ENCODE measurements at regions not wholly inside any gene's neighbourhood (a gene's known extent, or its start where the extent isn't known, plus 50 kb on each side); places are given as distances from the start of the nearest gene placed in this dataset.

GRCh38 chr2:16818203-16818556, 152.5 kb upstream of the CYRIA start:
- no peaks in the 10 kb centered on the region for H3K4me1 Mint-ChIP-seq (ENCODE audit: low read depth)
- POLR2A ChIA-PET: no interaction called here
- no peak overlapping the region for H3K4me3 Mint-ChIP-seq
- H3K27ac Mint-ChIP-seq: no peak overlapping the region
- CTCF ChIA-PET: no interaction called here
- Histone ChIP-seq H3K4me3 (ENCODE audit: low read length) (no peak overlapping the region), H3K36me3 (ENCODE audit: insufficient read depth, low read length) (no peaks in the 10 kb centered on the region), H3K4me1 (ENCODE audit: insufficient read depth, low read length) (no peaks in the 10 kb centered on the region), H3K9me3 (ENCODE audit: control insufficient read depth in 1 of 2, insufficient read depth in 1 of 2, low read length in 2 of 2) (no peaks in the 10 kb centered on the region), H3K27ac (ENCODE audit: low read depth in 1 of 2, low read length in 2 of 2) (no peak overlapping the region), H3K27me3 (ENCODE audit: control insufficient read depth in 1 of 2, insufficient read depth in 2 of 2, low read length in 2 of 2) (no peaks in the 10 kb centered on the region)
- TF ChIP-seq CTCF (IDR thresholded peaks at IDR 0.05): no peak
- H3K36me3 Mint-ChIP-seq (ENCODE audit: low read depth): no peaks in the 10 kb centered on the region
- no peak for DNase-seq
- H3K27me3 Mint-ChIP-seq: no peaks in the 10 kb centered on the region
- no peak for ATAC-seq (ENCODE audit: poor library complexity)
- intact Hi-C loops (cut with DNase I, micrococcal nuclease): no loop called here
- H3K9me3 Mint-ChIP-seq: no peaks in the 10 kb centered on the region

- Mint-ChIP-seq H3K9me3 (no peaks in the 10 kb centered on the region), H3K36me3 (ENCODE audit: low read depth) (no peaks in the 10 kb centered on the region), H3K27me3 (no peaks in the 10 kb centered on the region), H3K4me1 (ENCODE audit: low read depth) (no peaks in the 10 kb centered on the region), H3K4me3 (no peak overlapping the region), H3K27ac (no peak overlapping the region)
- TF ChIP-seq CTCF (IDR thresholded peaks at IDR 0.05): no peak
- Histone ChIP-seq H3K4me1 (ENCODE audit: insufficient read depth, low read length) (no peaks in the 10 kb centered on the region), H3K27me3 (ENCODE audit: control insufficient read depth in 1 of 2, insufficient read depth in 2 of 2, low read length in 2 of 2) (no peaks in the 10 kb centered on the region), H3K36me3 (ENCODE audit: insufficient read depth, low read length) (no peaks in the 10 kb centered on the region), H3K27ac (ENCODE audit: low read depth in 1 of 2, low read length in 2 of 2) (no peak overlapping the region), H3K4me3 (ENCODE audit: low read length) (no peak overlapping the region), H3K9me3 (ENCODE audit: control insufficient read depth in 1 of 2, insufficient read depth in 1 of 2, low read length in 2 of 2) (no peaks in the 10 kb centered on the region)
- ATAC-seq (ENCODE audit: poor library complexity) (no peak), DNase-seq (no peak)
- POLR2A ChIA-PET: no interaction called here
- CTCF ChIA-PET: no interaction called here
- intact Hi-C loops (cut with DNase I, micrococcal nuclease): no loop called here
Observed at GRCh38 chr2:16817305-16818202, 151.9 kb upstream of the CYRIA start.

- Histone ChIP-seq H3K9me3 (ENCODE audit: control insufficient read depth in 1 of 2, insufficient read depth in 1 of 2, low read length in 2 of 2) (no peaks in the 10 kb centered on the region), H3K27me3 (ENCODE audit: control insufficient read depth in 1 of 2, insufficient read depth in 2 of 2, low read length in 2 of 2) (no peaks in the 10 kb centered on the region), H3K27ac (ENCODE audit: low read depth in 1 of 2, low read length in 2 of 2) (no peak overlapping the region), H3K36me3 (ENCODE audit: insufficient read depth, low read length) (no peaks in the 10 kb centered on the region), H3K4me3 (ENCODE audit: low read length) (no peak overlapping the region), H3K4me1 (ENCODE audit: insufficient read depth, low read length) (no peaks in the 10 kb centered on the region)
- intact Hi-C loops (cut with DNase I, micrococcal nuclease): no loop called here
- no peak for TF ChIP-seq CTCF (IDR thresholded peaks at IDR 0.05)
- H3K27me3 Mint-ChIP-seq: no peaks in the 10 kb centered on the region
- CTCF ChIA-PET: no interaction called here
- POLR2A ChIA-PET: no interaction called here
- no peaks in the 10 kb centered on the region for H3K9me3 Mint-ChIP-seq
- H3K4me3 Mint-ChIP-seq: no peak overlapping the region
- H3K36me3 Mint-ChIP-seq (ENCODE audit: low read depth): no peaks in the 10 kb centered on the region
- no peak overlapping the region for H3K27ac Mint-ChIP-seq
- DNase-seq (no peak), ATAC-seq (ENCODE audit: poor library complexity) (no peak)
- H3K4me1 Mint-ChIP-seq (ENCODE audit: low read depth): no peaks in the 10 kb centered on the region
Observed at GRCh38 chr2:16816522-16816921, 150.9 kb upstream of the CYRIA start.
